ENCODE measurements at regions not wholly inside any gene's neighbourhood (a gene's known extent, or its start where the extent isn't known, plus 50 kb on each side); places are given as distances from the start of the nearest gene placed in this dataset.

GRCh38 chr15:95857124-95857757 is 473.3 kb upstream of the NR2F2 start (continued):
- TF ChIP-seq MZF1 (CRISPR knock-in tag; IDR thresholded peaks at IDR 0.05; ENCODE audit: borderline replicate concordance) (no peak), GTF2F1 (IDR thresholded peaks at IDR 0.05; ENCODE audit: low read length) (no peak)

- CTCF ChIA-PET (ENCODE audit: low intra/inter-chr PET ratio, low total read pairs): no interaction called here
- POLR2A ChIA-PET: no interaction called here
Measured at GRCh38 chr15:95857758-95858157, 472.7 kb upstream of the NR2F2 start.

More at GRCh38 chr15:95857758-95858157, 472.7 kb upstream of the NR2F2 start:
- Histone ChIP-seq H4K20me1 (ENCODE audit: insufficient read depth, low read length) (no peaks in the 10 kb centered on the region), H3K79me2 (ENCODE audit: insufficient read depth, low read length) (no peaks in the 10 kb centered on the region), H3K27me3 (ENCODE audit: control insufficient read depth in 1 of 2, insufficient read depth in 2 of 2, low read length in 2 of 2) (no peaks in the 10 kb centered on the region), H3K4me3 (replicated peaks in 1 of 3; ENCODE audit: insufficient read depth in 1 of 3, low read depth in 2 of 3, low read length in 3 of 3) (no peak overlapping the region), H2AFZ (ENCODE audit: low read length) (no peak overlapping the region), H3K4me1 (ENCODE audit: insufficient read depth, low read length) (no peaks in the 10 kb centered on the region), H3K27ac (ENCODE audit: extremely low read length, insufficient read depth, low read length) (no peak overlapping the region), H3K9ac (ENCODE audit: insufficient read depth, low read depth, low read length) (no peak overlapping the region), H3K9me3 (ENCODE audit: low read length) (no peaks in the 10 kb centered on the region), H3K4me2 (ENCODE audit: low read depth, low read length) (no peak overlapping the region), H3K36me3 (replicated peaks in 1 of 2; ENCODE audit: control insufficient read depth in 1 of 2, insufficient read depth in 2 of 2, low read length in 2 of 2) (no peaks in the 10 kb centered on the region)
- no TSS peak for BruUV-seq (replicated peaks)
- FAIRE-seq: no peak
- no peak for ATAC-seq
- TF ChIP-seq ZIK1 (CRISPR knock-in tag; IDR thresholded peaks at IDR 0.05; ENCODE audit: borderline replicate concordance, low read depth) (no peak), E2F2 (CRISPR knock-in tag; IDR thresholded peaks at IDR 0.05; ENCODE audit: borderline replicate concordance) (no peak), NR2F2 (IDR thresholded peaks at IDR 0.05; ENCODE audit: borderline replicate concordance, low read depth) (no peak), SRY (CRISPR knock-in tag; IDR thresholded peaks at IDR 0.05) (no peak), RCOR2 (CRISPR knock-in tag; IDR thresholded peaks at IDR 0.05) (no peak), ZBTB3 (CRISPR knock-in tag; IDR thresholded peaks at IDR 0.05; ENCODE audit: borderline replicate concordance, low read depth) (no peak)
- intact Hi-C loops (cut with micrococcal nuclease; ENCODE audit: unreplicated experiment): no loop called here
- in situ Hi-C loops (cut with HindIII; ENCODE audit: extremely low pct_ligation_motif_present, low pct_unique_long_range_greater_than_20kb): no loop called here
- no peak for DNase-seq (ENCODE audit: low spot score)
